ENCODE measurements at regions not wholly inside any gene's neighbourhood (a gene's known extent, or its start where the extent isn't known, plus 50 kb on each side); places are given as distances from the start of the nearest gene placed in this dataset.
A peak's percentile ranks its signal among the peaks of the same experiment; 100 is the strongest.

GRCh38 chr20:56166781-56167465 is 81.6 kb upstream of the MC3R start:
- H2AFZ ChIP-seq (ENCODE audit: low read length): no peak overlapping the region
- H3K4me1 ChIP-seq (ENCODE audit: control insufficient read depth, extremely low read depth, insufficient read depth, low read length): no peaks in the 10 kb centered on the region
- no peaks in the 10 kb centered on the region for H3K9me3 ChIP-seq (ENCODE audit: control insufficient read depth, insufficient read depth, low read depth, low read length)
- no peak overlapping the region for H3K9ac ChIP-seq (ENCODE audit: insufficient read depth, low read length)
- no peaks in the 10 kb centered on the region for H3K79me2 ChIP-seq (ENCODE audit: control insufficient read depth, insufficient read depth, low read length)
- no peaks in the 10 kb centered on the region for H4K20me1 ChIP-seq (ENCODE audit: control insufficient read depth, extremely low read depth, insufficient read depth, low read length)
- H3K27me3 ChIP-seq (ENCODE audit: control insufficient read depth, insufficient read depth, low read length): no peaks in the 10 kb centered on the region
- no peak for DNase-seq (ENCODE audit: low read depth in 2 of 2)
- no peak overlapping the region for H3K27ac ChIP-seq (ENCODE audit: insufficient read depth, low read length)
- no peak for TF ChIP-seq EZH2 (IDR thresholded peaks at IDR 0.05; ENCODE audit: low read length, missing control alignments)
- TF ChIP-seq CTCF (conservative IDR thresholded peaks at IDR 0.05 in 1 of 2, IDR thresholded peaks at IDR 0.05 in 1 of 2; ENCODE audit: low read depth in 1 of 2, low read length in 2 of 2): no peak
- no peak overlapping the region for H3K4me2 ChIP-seq (ENCODE audit: extremely low read depth, insufficient read depth, low read length)
- no peak overlapping the region for H3K4me3 ChIP-seq (replicated peaks in 1 of 4; ENCODE audit: control extremely low read depth in 1 of 4, insufficient read depth in 1 of 4, low read depth in 3 of 4, low read length in 4 of 4)
- H3K36me3 ChIP-seq (ENCODE audit: control insufficient read depth, insufficient read depth, low read length): no peaks in the 10 kb centered on the region

- TF ChIP-seq CTCF (conservative IDR thresholded peaks at IDR 0.05 in 1 of 2, IDR thresholded peaks at IDR 0.05 in 1 of 2; ENCODE audit: low read depth in 1 of 2, low read length in 2 of 2): no peak
- TF ChIP-seq EZH2 (IDR thresholded peaks at IDR 0.05; ENCODE audit: low read length, missing control alignments): no peak
- no peak overlapping the region for H3K9ac ChIP-seq (ENCODE audit: insufficient read depth, low read length)
- no peak overlapping the region for H3K27ac ChIP-seq (ENCODE audit: insufficient read depth, low read length)
- no peaks in the 10 kb centered on the region for H3K4me1 ChIP-seq (ENCODE audit: control insufficient read depth, extremely low read depth, insufficient read depth, low read length)
- no peaks in the 10 kb centered on the region for H3K36me3 ChIP-seq (ENCODE audit: control insufficient read depth, insufficient read depth, low read length)
- H3K9me3 ChIP-seq (ENCODE audit: control insufficient read depth, insufficient read depth, low read depth, low read length): no peaks in the 10 kb centered on the region
- no peaks in the 10 kb centered on the region for H3K79me2 ChIP-seq (ENCODE audit: control insufficient read depth, insufficient read depth, low read length)
- H3K4me3 ChIP-seq (replicated peaks in 1 of 4; ENCODE audit: control extremely low read depth in 1 of 4, insufficient read depth in 1 of 4, low read depth in 3 of 4, low read length in 4 of 4): no peak overlapping the region
- no peaks in the 10 kb centered on the region for H4K20me1 ChIP-seq (ENCODE audit: control insufficient read depth, extremely low read depth, insufficient read depth, low read length)
- H3K27me3 ChIP-seq (ENCODE audit: control insufficient read depth, insufficient read depth, low read length): no peaks in the 10 kb centered on the region
- no peak overlapping the region for H3K4me2 ChIP-seq (ENCODE audit: extremely low read depth, insufficient read depth, low read length)
- H2AFZ ChIP-seq (ENCODE audit: low read length): no peak overlapping the region
- DNase-seq (ENCODE audit: low read depth in 2 of 2): peak in 1 of 2 donors; percentile 7
Observed at GRCh38 chr20:56171087-56172012, 77.2 kb upstream of the MC3R start.

- Histone ChIP-seq H3K4me3 (replicated peaks in 1 of 4; ENCODE audit: control extremely low read depth in 1 of 4, insufficient read depth in 1 of 4, low read depth in 3 of 4, low read length in 4 of 4) (no peak overlapping the region), H4K20me1 (ENCODE audit: control insufficient read depth, extremely low read depth, insufficient read depth, low read length) (no peaks in the 10 kb centered on the region), H3K4me2 (ENCODE audit: extremely low read depth, insufficient read depth, low read length) (no peak overlapping the region), H2AFZ (ENCODE audit: low read length) (no peak overlapping the region), H3K79me2 (ENCODE audit: control insufficient read depth, insufficient read depth, low read length) (no peaks in the 10 kb centered on the region), H3K27ac (ENCODE audit: insufficient read depth, low read length) (no peak overlapping the region), H3K36me3 (ENCODE audit: control insufficient read depth, insufficient read depth, low read length) (no peaks in the 10 kb centered on the region), H3K4me1 (ENCODE audit: control insufficient read depth, extremely low read depth, insufficient read depth, low read length) (no peaks in the 10 kb centered on the region), H3K9me3 (ENCODE audit: control insufficient read depth, insufficient read depth, low read depth, low read length) (no peaks in the 10 kb centered on the region), H3K9ac (ENCODE audit: insufficient read depth, low read length) (no peak overlapping the region), H3K27me3 (ENCODE audit: control insufficient read depth, insufficient read depth, low read length) (no peaks in the 10 kb centered on the region)
- TF ChIP-seq EZH2 (IDR thresholded peaks at IDR 0.05; ENCODE audit: low read length, missing control alignments) (no peak), CTCF (conservative IDR thresholded peaks at IDR 0.05 in 1 of 2, IDR thresholded peaks at IDR 0.05 in 1 of 2; ENCODE audit: low read depth in 1 of 2, low read length in 2 of 2) (no peak)
- no peak for DNase-seq (ENCODE audit: low read depth in 2 of 2)
Observed at GRCh38 chr20:56173438-56173837, 75.1 kb upstream of the MC3R start.
